ENCODE measurements at regions not wholly inside any gene's neighbourhood (a gene's known extent, or its start where the extent isn't known, plus 50 kb on each side); places are given as distances from the start of the nearest gene placed in this dataset.

DNA sequence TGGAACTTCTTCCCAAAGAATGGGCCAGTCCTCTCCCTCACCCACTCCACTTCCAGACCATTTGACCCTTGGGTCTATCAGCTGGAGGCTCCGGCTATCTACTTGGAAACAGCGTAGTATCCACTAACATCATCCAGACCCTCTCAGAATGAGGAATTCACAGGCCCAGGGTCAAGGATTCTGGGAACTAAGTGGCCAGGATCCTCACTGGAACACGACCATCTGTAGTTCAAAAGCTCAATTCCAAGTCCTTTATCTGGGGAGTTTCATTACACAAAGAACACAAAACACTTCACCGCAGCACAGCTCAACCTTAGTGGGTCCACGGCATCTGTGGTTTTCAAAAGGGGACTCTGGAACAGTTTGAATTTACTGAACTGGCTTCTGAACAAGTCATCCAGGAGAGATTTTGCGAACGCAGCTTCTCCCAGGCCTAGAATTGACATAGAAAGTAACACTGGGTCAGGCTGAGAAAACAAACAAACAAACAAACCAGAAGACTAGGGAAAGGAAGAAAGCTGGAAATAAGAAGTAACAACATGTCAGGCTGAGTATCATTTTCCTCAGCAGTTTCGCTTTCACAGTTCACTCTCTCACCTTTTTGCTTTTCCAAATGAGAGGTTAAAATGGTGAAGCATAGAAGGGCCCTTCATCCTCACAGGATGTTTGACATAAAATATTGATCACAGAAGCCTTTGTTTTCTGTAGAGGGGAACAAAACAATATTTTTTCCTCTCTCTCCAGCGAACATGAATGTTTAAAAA lies 57.6 kb upstream of the USP6NL start:
- TF ChIP-seq, protein P1, sequence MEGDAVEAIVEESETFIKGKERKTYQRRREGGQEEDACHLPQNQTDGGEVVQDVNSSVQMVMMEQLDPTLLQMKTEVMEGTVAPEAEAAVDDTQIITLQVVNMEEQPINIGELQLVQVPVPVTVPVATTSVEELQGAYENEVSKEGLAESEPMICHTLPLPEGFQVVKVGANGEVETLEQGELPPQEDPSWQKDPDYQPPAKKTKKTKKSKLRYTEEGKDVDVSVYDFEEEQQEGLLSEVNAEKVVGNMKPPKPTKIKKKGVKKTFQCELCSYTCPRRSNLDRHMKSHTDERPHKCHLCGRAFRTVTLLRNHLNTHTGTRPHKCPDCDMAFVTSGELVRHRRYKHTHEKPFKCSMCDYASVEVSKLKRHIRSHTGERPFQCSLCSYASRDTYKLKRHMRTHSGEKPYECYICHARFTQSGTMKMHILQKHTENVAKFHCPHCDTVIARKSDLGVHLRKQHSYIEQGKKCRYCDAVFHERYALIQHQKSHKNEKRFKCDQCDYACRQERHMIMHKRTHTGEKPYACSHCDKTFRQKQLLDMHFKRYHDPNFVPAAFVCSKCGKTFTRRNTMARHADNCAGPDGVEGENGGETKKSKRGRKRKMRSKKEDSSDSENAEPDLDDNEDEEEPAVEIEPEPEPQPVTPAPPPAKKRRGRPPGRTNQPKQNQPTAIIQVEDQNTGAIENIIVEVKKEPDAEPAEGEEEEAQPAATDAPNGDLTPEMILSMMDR (conservative IDR thresholded peaks at IDR 0.05; ENCODE audit: low read depth, low read length): no peak
- TF ChIP-seq POLR2A (IDR thresholded peaks at IDR 0.05; ENCODE audit: low read depth, low read length) (no peak), MXI1 (IDR thresholded peaks at IDR 0.05; ENCODE audit: borderline replicate concordance, low read depth, low read length) (no peak), SMC3 (IDR thresholded peaks at IDR 0.05; ENCODE audit: low read depth, low read length) (no peak), CHD1 (IDR thresholded peaks at IDR 0.05; ENCODE audit: low read depth, low read length) (no peak), RCOR1 (IDR thresholded peaks at IDR 0.05; ENCODE audit: insufficient replicate concordance, low read length) (no peak), CEBPB (IDR thresholded peaks at IDR 0.05; ENCODE audit: low read depth, low read length) (no peak), RAD21 (IDR thresholded peaks at IDR 0.05; ENCODE audit: low read length) (no peak), MAZ (IDR thresholded peaks at IDR 0.05; ENCODE audit: borderline replicate concordance, low read depth, low read length) (no peak), NFE2L2 (IDR thresholded peaks at IDR 0.05; ENCODE audit: low read depth, low read length) (no peak), FOS (IDR thresholded peaks at IDR 0.05; ENCODE audit: low read depth, low read length) (no peak), BHLHE40 (IDR thresholded peaks at IDR 0.05; ENCODE audit: low read depth, low read length) (no peak)
- TF ChIP-seq, protein P2, sequence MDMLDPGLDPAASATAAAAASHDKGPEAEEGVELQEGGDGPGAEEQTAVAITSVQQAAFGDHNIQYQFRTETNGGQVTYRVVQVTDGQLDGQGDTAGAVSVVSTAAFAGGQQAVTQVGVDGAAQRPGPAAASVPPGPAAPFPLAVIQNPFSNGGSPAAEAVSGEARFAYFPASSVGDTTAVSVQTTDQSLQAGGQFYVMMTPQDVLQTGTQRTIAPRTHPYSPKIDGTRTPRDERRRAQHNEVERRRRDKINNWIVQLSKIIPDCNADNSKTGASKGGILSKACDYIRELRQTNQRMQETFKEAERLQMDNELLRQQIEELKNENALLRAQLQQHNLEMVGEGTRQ (IDR thresholded peaks at IDR 0.05; ENCODE audit: low read depth, low read length): no peak
- TF ChIP-seq, protein P3, sequence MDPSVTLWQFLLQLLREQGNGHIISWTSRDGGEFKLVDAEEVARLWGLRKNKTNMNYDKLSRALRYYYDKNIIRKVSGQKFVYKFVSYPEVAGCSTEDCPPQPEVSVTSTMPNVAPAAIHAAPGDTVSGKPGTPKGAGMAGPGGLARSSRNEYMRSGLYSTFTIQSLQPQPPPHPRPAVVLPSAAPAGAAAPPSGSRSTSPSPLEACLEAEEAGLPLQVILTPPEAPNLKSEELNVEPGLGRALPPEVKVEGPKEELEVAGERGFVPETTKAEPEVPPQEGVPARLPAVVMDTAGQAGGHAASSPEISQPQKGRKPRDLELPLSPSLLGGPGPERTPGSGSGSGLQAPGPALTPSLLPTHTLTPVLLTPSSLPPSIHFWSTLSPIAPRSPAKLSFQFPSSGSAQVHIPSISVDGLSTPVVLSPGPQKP (IDR thresholded peaks at IDR 0.05; ENCODE audit: borderline replicate concordance, low read depth, low read length): no peak
